GM12891 (cell line): ENCODE measurements at regions not wholly inside any gene's neighbourhood (a gene's known extent, or its start where the extent isn't known, plus 50 kb on each side); places are given as distances from the start of the nearest gene placed in this dataset.
"Not testable (repeated sequence)": the region's sequence is repeated elsewhere in the genome, so short reads cannot be mapped to it uniquely, and the experiment has no call there.

ENCODE experiments used
- DNase-seq: peaks from one replicate; pipeline ENCODE4 v3.0.0; 2011; ENCODE audit warnings: low spot score; ENCODE audit not compliant: insufficient read length
- FAIRE-seq: peaks from 2 replicates; lab custom pipeline; 2011; peaks lifted over from hg19 to GRCh38; lab: Jason Lieb, UNC
- PAX5 ChIP-seq: IDR thresholded peaks from 2 replicates; pipeline ENCODE4 v1.6.1; 2011; ENCODE audit warnings: low read length, moderate library complexity, mild to moderate bottlenecking; ENCODE audit not compliant: insufficient read depth, severe bottlenecking
- POLR2A ChIP-seq: IDR thresholded peaks from 2 replicates; pipeline ENCODE4 v1.6.1; 2011; ENCODE audit warnings: low read depth, low read length, control low read depth
- POLR2AphosphoS5 ChIP-seq: IDR thresholded peaks from 2 replicates; pipeline ENCODE4 v1.6.1; 2011; ENCODE audit warnings: low read depth, low read length, control low read depth
- POU2F2 ChIP-seq: IDR thresholded peaks from 2 replicates; pipeline ENCODE4 v1.6.1; 2011; ENCODE audit warnings: low read depth, mild to moderate bottlenecking, control low read depth, low read length, moderate library complexity
- SPI1 ChIP-seq: IDR thresholded peaks from 2 replicates; pipeline ENCODE4 v1.6.1; 2011; ENCODE audit warnings: low read depth, low read length, control low read depth
- TAF1 ChIP-seq: IDR thresholded peaks from 2 replicates; pipeline ENCODE4 v1.6.1; 2011; ENCODE audit warnings: low read depth, low read length, control low read depth

DNA sequence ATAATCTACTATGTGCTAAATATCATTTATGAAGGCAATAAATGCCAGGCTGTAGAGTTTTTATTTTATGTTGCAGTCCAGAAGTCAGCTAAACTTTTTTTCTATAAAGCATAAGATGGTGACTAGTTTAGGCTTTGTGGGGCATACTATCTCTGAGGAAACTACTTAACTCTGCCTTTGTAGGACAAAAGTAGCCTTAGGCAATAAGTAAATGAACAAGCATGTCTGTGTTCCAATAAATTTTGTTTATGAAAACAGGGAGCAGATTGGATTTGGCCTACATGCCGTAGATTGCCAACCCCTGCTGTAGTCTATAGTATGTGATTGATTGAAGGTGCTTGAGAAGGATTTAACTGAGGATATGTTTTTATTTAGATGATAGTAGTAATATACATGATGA, 502.5 kb upstream of the NAALADL2 start:
- TF ChIP-seq POLR2A (no peak), PAX5 (no peak), POU2F2 (no peak), TAF1 (no peak), POLR2AphosphoS5 (no peak), SPI1 (no peak)
- DNase-seq, result no peak
- FAIRE-seq, result no peak

DNA sequence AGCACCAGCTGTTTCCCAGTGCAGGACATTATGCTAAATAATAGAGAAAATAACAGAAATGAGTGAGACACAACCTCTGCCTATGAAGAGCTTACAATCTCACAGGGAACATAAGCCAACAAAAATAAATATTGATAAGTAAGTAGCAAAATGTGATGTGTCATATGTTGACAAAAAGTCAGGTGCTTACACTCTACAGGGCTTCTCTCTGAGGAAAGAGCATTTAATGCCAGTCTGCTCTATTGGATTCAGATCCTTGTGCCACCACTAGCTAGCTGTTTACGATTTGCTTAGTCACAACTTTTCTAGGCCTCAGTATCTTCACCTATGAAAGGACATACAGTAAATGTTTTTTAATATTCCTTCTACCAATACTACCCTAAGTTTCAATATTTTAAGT, 500.9 kb upstream of the NAALADL2 start:
- FAIRE-seq (no peak), DNase-seq (no peak)
- TF ChIP-seq POU2F2 (no peak), PAX5 (no peak), POLR2A (no peak), SPI1 (no peak), POLR2AphosphoS5 (no peak)

DNA sequence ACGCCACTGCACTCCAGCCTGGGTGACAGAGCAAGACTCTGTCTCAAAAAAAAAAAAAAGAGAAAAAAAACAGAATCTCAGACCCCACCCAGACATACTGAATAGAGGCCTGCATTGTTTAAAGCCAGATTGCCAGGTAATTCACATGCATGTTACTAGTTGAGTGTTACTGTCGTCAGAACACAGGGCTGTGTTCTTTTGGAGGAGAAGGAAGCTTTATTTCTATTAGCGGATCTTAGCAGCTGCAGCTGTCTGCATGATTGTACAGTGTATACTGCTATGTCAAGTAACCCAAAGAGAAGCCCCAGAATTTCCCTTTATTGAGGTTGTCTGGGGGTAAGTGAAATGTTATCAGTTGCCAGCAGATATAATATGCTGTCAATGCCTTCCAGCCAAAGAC, 496.6 kb upstream of the NAALADL2 start:
- no peak for DNase-seq
- FAIRE-seq, result no peak
- TF ChIP-seq POLR2AphosphoS5 (no peak), POLR2A (no peak), POU2F2 (no peak), SPI1 (no peak), TAF1 (no peak), PAX5 (no peak)

DNA sequence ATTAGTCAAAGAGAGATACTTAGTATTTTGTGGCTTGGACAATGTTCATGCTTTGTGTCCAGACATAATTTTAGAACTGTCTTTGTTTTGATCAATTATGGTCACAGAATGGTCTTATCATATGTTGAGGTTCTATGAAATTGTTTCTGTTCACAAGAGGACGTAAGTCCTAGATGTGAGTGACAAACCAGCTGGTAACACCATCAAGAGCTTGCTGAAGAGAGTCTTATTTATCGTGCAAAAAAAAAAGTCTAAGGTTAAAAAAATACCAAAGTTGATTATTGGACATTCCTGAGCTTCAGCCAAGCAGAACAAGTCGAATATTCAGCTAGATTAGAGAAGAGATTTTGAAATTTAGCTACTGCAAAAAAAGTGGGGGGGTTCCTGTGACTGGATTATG, 495.9 kb upstream of the NAALADL2 start:
- TF ChIP-seq SPI1 (no peak), POLR2AphosphoS5 (no peak), PAX5 (no peak), POLR2A (no peak), POU2F2 (no peak), TAF1 (no peak)
- DNase-seq (no peak), FAIRE-seq (no peak)

DNA sequence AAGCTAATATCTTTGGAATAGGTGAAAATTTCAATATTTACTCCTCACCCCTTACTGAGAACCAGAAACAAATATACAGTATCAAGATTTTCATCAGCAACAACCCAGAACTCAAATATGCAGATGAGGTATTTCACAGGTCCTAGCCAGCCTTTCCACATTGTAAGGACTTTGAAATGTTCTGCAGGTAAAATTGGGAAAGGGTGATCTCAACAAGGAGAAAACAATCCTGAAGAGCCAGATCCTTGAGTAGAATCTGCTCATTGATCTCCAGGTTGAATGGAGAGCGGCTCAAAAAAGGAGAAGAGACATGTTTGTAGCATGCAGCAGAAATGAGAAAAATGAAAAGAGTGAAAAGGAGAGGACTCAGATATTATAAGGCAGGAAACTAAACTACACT, 493.3 kb upstream of the NAALADL2 start:
- FAIRE-seq, result no peak
- no peak for TF ChIP-seq SPI1
- no peak for TF ChIP-seq TAF1
- no peak for TF ChIP-seq POLR2AphosphoS5
- TF ChIP-seq PAX5, result no peak
- TF ChIP-seq POLR2A, result no peak
- TF ChIP-seq POU2F2, result no peak
- DNase-seq, result no peak

DNA sequence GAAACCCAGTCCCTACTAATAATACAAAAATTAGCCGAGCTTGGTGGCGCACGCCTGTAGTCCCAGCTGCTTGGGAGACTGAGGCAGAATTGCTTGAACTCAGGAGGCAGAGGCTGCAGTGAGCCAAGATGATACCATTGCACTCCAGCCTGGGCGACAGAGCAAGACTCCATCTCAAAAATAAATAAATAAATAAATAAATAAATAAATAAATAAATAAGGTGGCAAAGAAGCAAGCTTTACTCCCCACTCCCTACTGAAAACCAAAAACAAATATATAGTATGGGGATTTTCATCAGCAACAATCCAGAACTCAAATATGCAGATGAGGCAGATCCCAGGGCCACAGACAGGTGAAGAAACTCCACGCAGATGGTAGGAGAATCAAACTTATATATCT, 492.2 kb upstream of the NAALADL2 start:
- not testable (repeated sequence) for FAIRE-seq, DNase-seq

DNA sequence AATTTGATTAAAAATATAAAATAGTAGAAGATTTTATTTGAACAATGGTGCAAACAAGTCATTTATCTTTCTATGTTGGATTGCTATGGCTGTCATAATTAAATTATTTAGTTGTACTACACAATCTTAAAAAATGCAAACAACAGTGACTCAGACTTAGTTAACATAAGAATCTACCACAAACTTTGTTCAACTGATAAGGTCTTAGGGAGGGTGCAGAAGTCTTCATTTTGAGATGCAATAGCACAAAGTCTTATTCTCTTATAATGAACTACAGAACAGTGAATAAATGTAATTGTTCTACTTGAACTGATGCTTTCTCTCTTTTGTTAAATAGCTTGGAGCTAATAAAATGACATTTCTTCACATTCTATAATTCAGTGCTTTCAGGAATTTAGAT, 482.8 kb upstream of the NAALADL2 start:
- no peak for TF ChIP-seq TAF1
- no peak for TF ChIP-seq SPI1
- no peak for TF ChIP-seq POLR2AphosphoS5
- TF ChIP-seq PAX5, result no peak
- TF ChIP-seq POU2F2, result no peak
- no peak for TF ChIP-seq POLR2A
- DNase-seq, result no peak
- FAIRE-seq, result no peak

DNA sequence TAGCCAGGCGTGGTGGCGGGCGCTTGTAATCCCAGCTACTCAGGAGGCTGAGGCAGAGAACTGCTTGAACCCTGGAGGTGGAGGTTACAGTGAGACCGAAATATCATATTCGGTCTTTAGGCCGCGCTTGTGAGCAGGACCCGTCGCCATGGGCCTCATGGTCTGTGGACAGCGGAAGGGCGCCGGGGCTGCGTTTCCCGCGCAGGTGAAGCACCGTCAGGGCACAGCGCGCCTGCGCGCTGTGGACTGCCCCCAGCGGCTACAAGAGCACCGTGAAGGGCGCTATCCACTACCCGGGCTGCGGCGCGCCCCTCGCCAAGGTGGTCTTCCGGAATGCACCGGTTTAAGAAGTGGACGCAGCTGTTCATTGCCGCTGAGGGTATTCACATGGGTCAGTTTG, 482.0 kb upstream of the NAALADL2 start:
- DNase-seq (no peak), FAIRE-seq (no peak)
- TF ChIP-seq POLR2A (no peak), SPI1 (no peak), PAX5 (no peak), TAF1 (no peak), POU2F2 (no peak), POLR2AphosphoS5 (no peak)

DNA sequence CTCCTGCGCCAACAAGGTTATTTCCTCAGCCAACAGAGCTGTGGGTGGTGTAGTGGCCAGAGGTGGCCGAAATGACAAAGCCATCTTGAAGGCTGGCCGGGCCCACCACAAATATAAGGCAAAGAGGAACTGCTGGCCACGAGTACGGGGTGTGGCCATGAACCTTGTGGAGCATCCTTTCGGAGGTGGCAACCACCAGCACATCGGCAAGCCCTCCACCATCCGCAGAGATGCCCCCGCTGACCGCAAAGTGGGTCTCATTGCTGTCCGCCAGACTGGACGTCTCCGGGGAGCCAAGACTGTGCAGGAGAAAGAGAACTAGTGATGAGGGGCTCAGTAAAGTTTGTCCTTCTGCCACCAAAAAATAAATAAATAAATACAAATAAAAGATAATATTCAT, 481.4 kb upstream of the NAALADL2 start:
- no peak for FAIRE-seq
- TF ChIP-seq POU2F2 (no peak), PAX5 (no peak), SPI1 (no peak), POLR2A (no peak), POLR2AphosphoS5 (no peak), TAF1 (no peak)
- DNase-seq, result no peak

DNA sequence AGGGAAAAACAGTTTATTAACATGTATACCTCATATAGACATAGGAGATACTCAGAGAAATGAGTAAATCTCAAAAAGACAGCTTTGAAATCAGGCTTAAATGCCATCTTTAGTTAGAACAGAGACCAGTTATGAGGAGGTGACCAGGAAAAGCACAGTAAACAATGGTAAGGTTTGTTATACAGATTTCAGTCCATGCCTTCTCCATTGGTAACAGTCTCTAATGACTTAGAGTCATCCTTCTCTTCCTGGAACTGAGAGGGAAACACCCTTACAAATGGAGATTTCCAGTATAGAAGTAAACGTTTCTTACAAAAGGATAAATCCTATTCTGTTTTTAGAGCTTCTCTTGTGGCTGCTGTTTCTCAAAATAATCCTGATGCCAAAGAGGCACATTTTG, 476.3 kb upstream of the NAALADL2 start:
- TF ChIP-seq TAF1, result no peak
- TF ChIP-seq POU2F2, result no peak
- no peak for TF ChIP-seq SPI1
- no peak for TF ChIP-seq POLR2A
- TF ChIP-seq POLR2AphosphoS5, result no peak
- TF ChIP-seq PAX5, result no peak
- no peak for DNase-seq
- FAIRE-seq, result no peak

DNA sequence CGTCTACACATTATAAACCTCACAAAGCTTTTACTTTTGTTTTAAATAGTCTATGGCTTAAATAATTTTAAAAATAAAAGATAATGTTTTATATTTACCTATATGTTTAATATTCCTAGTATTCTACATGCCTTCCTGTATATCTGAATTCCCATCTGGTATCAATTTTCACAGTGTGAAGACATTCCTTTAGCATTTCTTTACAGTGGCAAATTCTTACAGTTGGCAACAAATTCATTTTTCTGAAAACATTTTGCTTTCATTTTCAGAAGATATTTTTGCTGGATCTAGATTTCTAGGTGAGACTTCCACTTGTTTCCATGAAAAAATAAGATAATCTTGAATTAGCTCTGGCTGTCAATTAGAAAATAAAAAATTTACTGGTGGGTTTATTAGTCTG, 471.4 kb upstream of the NAALADL2 start:
- TF ChIP-seq PAX5 (no peak), SPI1 (no peak)
- no peak for DNase-seq
- no peak for FAIRE-seq
